ENCODE measurements at regions not wholly inside any gene's neighbourhood (a gene's known extent, or its start where the extent isn't known, plus 50 kb on each side); places are given as distances from the start of the nearest gene placed in this dataset.

DNA sequence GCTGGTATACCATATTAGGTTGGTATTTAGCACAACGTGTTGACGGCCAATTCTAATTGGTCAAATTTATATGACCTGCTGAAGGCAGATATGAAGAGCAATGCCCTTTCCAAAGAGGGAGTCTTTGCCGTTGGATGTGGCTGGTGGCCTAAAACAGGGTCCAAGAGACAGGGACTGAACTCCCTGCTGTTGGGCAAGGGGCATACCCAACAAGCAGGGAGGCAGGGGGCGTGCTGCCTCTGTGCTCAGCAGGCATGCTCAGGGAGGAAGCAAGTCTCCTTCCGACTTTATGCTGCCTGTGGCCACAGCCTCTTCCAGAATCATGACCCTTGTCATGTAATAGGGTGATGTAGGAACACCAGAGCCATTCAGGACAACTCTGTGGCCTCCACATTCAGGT, 167.7 kb upstream of the NPVF start:
- TF ChIP-seq, protein P1, sequence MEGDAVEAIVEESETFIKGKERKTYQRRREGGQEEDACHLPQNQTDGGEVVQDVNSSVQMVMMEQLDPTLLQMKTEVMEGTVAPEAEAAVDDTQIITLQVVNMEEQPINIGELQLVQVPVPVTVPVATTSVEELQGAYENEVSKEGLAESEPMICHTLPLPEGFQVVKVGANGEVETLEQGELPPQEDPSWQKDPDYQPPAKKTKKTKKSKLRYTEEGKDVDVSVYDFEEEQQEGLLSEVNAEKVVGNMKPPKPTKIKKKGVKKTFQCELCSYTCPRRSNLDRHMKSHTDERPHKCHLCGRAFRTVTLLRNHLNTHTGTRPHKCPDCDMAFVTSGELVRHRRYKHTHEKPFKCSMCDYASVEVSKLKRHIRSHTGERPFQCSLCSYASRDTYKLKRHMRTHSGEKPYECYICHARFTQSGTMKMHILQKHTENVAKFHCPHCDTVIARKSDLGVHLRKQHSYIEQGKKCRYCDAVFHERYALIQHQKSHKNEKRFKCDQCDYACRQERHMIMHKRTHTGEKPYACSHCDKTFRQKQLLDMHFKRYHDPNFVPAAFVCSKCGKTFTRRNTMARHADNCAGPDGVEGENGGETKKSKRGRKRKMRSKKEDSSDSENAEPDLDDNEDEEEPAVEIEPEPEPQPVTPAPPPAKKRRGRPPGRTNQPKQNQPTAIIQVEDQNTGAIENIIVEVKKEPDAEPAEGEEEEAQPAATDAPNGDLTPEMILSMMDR (IDR thresholded peaks at IDR 0.05), result no peak
- TF ChIP-seq EP300 (IDR thresholded peaks at IDR 0.05) (no peak), POLR2A (IDR thresholded peaks at IDR 0.05) (no peak)
